ENCODE measurements at regions not wholly inside any gene's neighbourhood (a gene's known extent, or its start where the extent isn't known, plus 50 kb on each side); places are given as distances from the start of the nearest gene placed in this dataset.
"Not testable (repeated sequence)": the region's sequence is repeated elsewhere in the genome, so short reads cannot be mapped to it uniquely, and the experiment has no call there.

- no peaks in the 10 kb centered on the region for H4K20me1 ChIP-seq (ENCODE audit: control insufficient read depth, extremely low read depth, insufficient read depth, low read length)
- H3K9ac ChIP-seq (ENCODE audit: insufficient read depth, low read length), result no peak overlapping the region
- H3K27me3 ChIP-seq (ENCODE audit: control insufficient read depth, insufficient read depth, low read length), result no peaks in the 10 kb centered on the region
- TF ChIP-seq EZH2 (IDR thresholded peaks at IDR 0.05; ENCODE audit: low read length, missing control alignments), result no peak
- no peak for TF ChIP-seq CTCF (conservative IDR thresholded peaks at IDR 0.05 in 1 of 2, IDR thresholded peaks at IDR 0.05 in 1 of 2; ENCODE audit: low read depth in 1 of 2, low read length in 2 of 2)
- H3K9me3 ChIP-seq (ENCODE audit: control insufficient read depth, insufficient read depth, low read depth, low read length), result no peaks in the 10 kb centered on the region
- no peak for DNase-seq (ENCODE audit: low read depth in 2 of 2)
- no peak overlapping the region for H3K27ac ChIP-seq (ENCODE audit: insufficient read depth, low read length)
- H3K79me2 ChIP-seq (ENCODE audit: control insufficient read depth, insufficient read depth, low read length), result no peaks in the 10 kb centered on the region
- no peaks in the 10 kb centered on the region for H3K36me3 ChIP-seq (ENCODE audit: control insufficient read depth, insufficient read depth, low read length)
- no peaks in the 10 kb centered on the region for H3K4me1 ChIP-seq (ENCODE audit: control insufficient read depth, extremely low read depth, insufficient read depth, low read length)
- H3K4me3 ChIP-seq (replicated peaks in 1 of 4; ENCODE audit: control extremely low read depth in 1 of 4, insufficient read depth in 1 of 4, low read depth in 3 of 4, low read length in 4 of 4), result no peak overlapping the region
- no peak overlapping the region for H2AFZ ChIP-seq (ENCODE audit: low read length)
- no peak overlapping the region for H3K4me2 ChIP-seq (ENCODE audit: extremely low read depth, insufficient read depth, low read length)
Observed at GRCh38 chr9:135409286-135410200, 70.0 kb upstream of the PPP1R26 start.

GRCh38 chr9:135410421-135410820, 69.2 kb upstream of the PPP1R26 start:
- Histone ChIP-seq H3K4me1 (ENCODE audit: control insufficient read depth, extremely low read depth, insufficient read depth, low read length) (no peaks in the 10 kb centered on the region), H3K9me3 (ENCODE audit: control insufficient read depth, insufficient read depth, low read depth, low read length) (no peaks in the 10 kb centered on the region), H3K9ac (ENCODE audit: insufficient read depth, low read length) (no peak overlapping the region), H3K27me3 (ENCODE audit: control insufficient read depth, insufficient read depth, low read length) (no peaks in the 10 kb centered on the region), H2AFZ (ENCODE audit: low read length) (no peak overlapping the region), H3K4me2 (ENCODE audit: extremely low read depth, insufficient read depth, low read length) (no peak overlapping the region), H3K27ac (ENCODE audit: insufficient read depth, low read length) (no peak overlapping the region), H3K4me3 (replicated peaks in 1 of 4; ENCODE audit: control extremely low read depth in 1 of 4, insufficient read depth in 1 of 4, low read depth in 3 of 4, low read length in 4 of 4) (no peak overlapping the region), H3K79me2 (ENCODE audit: control insufficient read depth, insufficient read depth, low read length) (no peaks in the 10 kb centered on the region), H3K36me3 (ENCODE audit: control insufficient read depth, insufficient read depth, low read length) (no peaks in the 10 kb centered on the region), H4K20me1 (ENCODE audit: control insufficient read depth, extremely low read depth, insufficient read depth, low read length) (no peaks in the 10 kb centered on the region)
- DNase-seq (ENCODE audit: low read depth in 2 of 2), result no peak
- TF ChIP-seq CTCF (conservative IDR thresholded peaks at IDR 0.05 in 1 of 2, IDR thresholded peaks at IDR 0.05 in 1 of 2; ENCODE audit: low read depth in 1 of 2, low read length in 2 of 2) (no peak), EZH2 (IDR thresholded peaks at IDR 0.05; ENCODE audit: low read length, missing control alignments) (no peak)

- H3K9ac ChIP-seq (ENCODE audit: insufficient read depth, low read length), result no peak overlapping the region
- H3K9me3 ChIP-seq (ENCODE audit: control insufficient read depth, insufficient read depth, low read depth, low read length), result no peaks in the 10 kb centered on the region
- H4K20me1 ChIP-seq (ENCODE audit: control insufficient read depth, extremely low read depth, insufficient read depth, low read length), result no peaks in the 10 kb centered on the region
- H3K79me2 ChIP-seq (ENCODE audit: control insufficient read depth, insufficient read depth, low read length), result no peaks in the 10 kb centered on the region
- no peak overlapping the region for H3K4me3 ChIP-seq (replicated peaks in 1 of 4; ENCODE audit: control extremely low read depth in 1 of 4, insufficient read depth in 1 of 4, low read depth in 3 of 4, low read length in 4 of 4)
- no peak for DNase-seq (ENCODE audit: low read depth in 2 of 2)
- H3K27me3 ChIP-seq (ENCODE audit: control insufficient read depth, insufficient read depth, low read length), result no peaks in the 10 kb centered on the region
- H2AFZ ChIP-seq (ENCODE audit: low read length), result no peak overlapping the region
- no peak overlapping the region for H3K27ac ChIP-seq (ENCODE audit: insufficient read depth, low read length)
- TF ChIP-seq CTCF (conservative IDR thresholded peaks at IDR 0.05 in 1 of 2, IDR thresholded peaks at IDR 0.05 in 1 of 2; ENCODE audit: low read depth in 1 of 2, low read length in 2 of 2), result no peak
- TF ChIP-seq EZH2 (IDR thresholded peaks at IDR 0.05; ENCODE audit: low read length, missing control alignments), result no peak
- H3K4me1 ChIP-seq (ENCODE audit: control insufficient read depth, extremely low read depth, insufficient read depth, low read length), result no peaks in the 10 kb centered on the region
- H3K36me3 ChIP-seq (ENCODE audit: control insufficient read depth, insufficient read depth, low read length), result no peaks in the 10 kb centered on the region
- H3K4me2 ChIP-seq (ENCODE audit: extremely low read depth, insufficient read depth, low read length), result no peak overlapping the region
Observed at GRCh38 chr9:135410831-135411473, 68.6 kb upstream of the PPP1R26 start.

GRCh38 chr9:135411605-135412004, 68.0 kb upstream of the PPP1R26 start:
- not testable (repeated sequence) for DNase-seq (ENCODE audit: low read depth in 2 of 2); H3K79me2 ChIP-seq (ENCODE audit: control insufficient read depth, insufficient read depth, low read length); H3K9me3 ChIP-seq (ENCODE audit: control insufficient read depth, insufficient read depth, low read depth, low read length); H3K9ac ChIP-seq (ENCODE audit: insufficient read depth, low read length); H3K4me3 ChIP-seq (replicated peaks in 1 of 4; ENCODE audit: control extremely low read depth in 1 of 4, insufficient read depth in 1 of 4, low read depth in 3 of 4, low read length in 4 of 4); H4K20me1 ChIP-seq (ENCODE audit: control insufficient read depth, extremely low read depth, insufficient read depth, low read length); H3K36me3 ChIP-seq (ENCODE audit: control insufficient read depth, insufficient read depth, low read length); H2AFZ ChIP-seq (ENCODE audit: low read length); H3K4me1 ChIP-seq (ENCODE audit: control insufficient read depth, extremely low read depth, insufficient read depth, low read length); H3K27me3 ChIP-seq (ENCODE audit: control insufficient read depth, insufficient read depth, low read length); H3K27ac ChIP-seq (ENCODE audit: insufficient read depth, low read length); H3K4me2 ChIP-seq (ENCODE audit: extremely low read depth, insufficient read depth, low read length)
